IPS DF 19.7 (cell line): ENCODE measurements at regions not wholly inside any gene's neighbourhood (a gene's known extent, or its start where the extent isn't known, plus 50 kb on each side); places are given as distances from the start of the nearest gene placed in this dataset.

ENCODE experiments used
- DNase-seq: peaks from one replicate; pipeline ENCODE4 v3.0.0-alpha.2; 2013; ENCODE audit warnings: low read depth, low spot score

GRCh38 chr16:64468515-64469090, 653.3 kb downstream of the CDH11 start:
- DNase-seq, result no peak

GRCh38 chr16:64459821-64460220, 662.0 kb downstream of the CDH11 start:
- no peak for DNase-seq

GRCh38 chr16:64459402-64459801, 662.5 kb downstream of the CDH11 start:
- no peak for DNase-seq

GRCh38 chr16:64455275-64455674, 666.6 kb downstream of the CDH11 start:
- DNase-seq, result no peak

- no peak for DNase-seq
Observed at GRCh38 chr16:64453646-64454045, 668.2 kb downstream of the CDH11 start.

GRCh38 chr16:64452446-64452845, 669.4 kb downstream of the CDH11 start:
- no peak for DNase-seq

GRCh38 chr16:64450177-64450576, 671.7 kb downstream of the CDH11 start:
- DNase-seq, result no peak

- no peak for DNase-seq
Observed at GRCh38 chr16:64449506-64449905, 672.4 kb downstream of the CDH11 start.

- no peak for DNase-seq
Observed at GRCh38 chr16:64445649-64446048, 676.2 kb downstream of the CDH11 start.

GRCh38 chr16:64445245-64445644, 676.6 kb downstream of the CDH11 start:
- no peak for DNase-seq

GRCh38 chr16:64440421-64440831, 681.4 kb downstream of the CDH11 start:
- DNase-seq, result no peak

- no peak for DNase-seq
Observed at GRCh38 chr16:64440005-64440404, 681.9 kb downstream of the CDH11 start.

GRCh38 chr16:64437706-64438324, 684.0 kb downstream of the CDH11 start:
- DNase-seq, result no peak

- DNase-seq, result no peak
Observed at GRCh38 chr16:64434526-64435069, 687.3 kb downstream of the CDH11 start.

GRCh38 chr16:64428463-64429113, 693.3 kb downstream of the CDH11 start:
- no peak for DNase-seq

- no peak for DNase-seq
Observed at GRCh38 chr16:64426131-64426666, 695.7 kb downstream of the CDH11 start.

- DNase-seq, result no peak
Observed at GRCh38 chr16:64425381-64425780, 696.5 kb downstream of the CDH11 start.

- DNase-seq, result no peak
Observed at GRCh38 chr16:64422259-64422658, 699.6 kb downstream of the CDH11 start.

GRCh38 chr16:64421515-64421914, 700.3 kb downstream of the CDH11 start:
- DNase-seq, result no peak

- DNase-seq, result no peak
Observed at GRCh38 chr16:64419832-64420231, 702.0 kb downstream of the CDH11 start.

GRCh38 chr16:64417711-64418227, 704.1 kb downstream of the CDH11 start:
- DNase-seq, result no peak

GRCh38 chr16:64416216-64417005, 705.5 kb downstream of the CDH11 start:
- DNase-seq, result no peak
